Right lobe of liver (tissue), 4 donors: ENCODE measurements at regions not wholly inside any gene's neighbourhood (a gene's known extent, or its start where the extent isn't known, plus 50 kb on each side); places are given as distances from the start of the nearest gene placed in this dataset.

ENCODE experiments used
- CTCF ChIP-seq, 4 donors: fragments of 200-600 bp in 3 of 4; fragments of 450-650 bp in 1 of 4; IDR thresholded peaks; one replicate each; pipeline versions ENCODE4 v1.5.1 to v1.8.0; 2016 to 2022; ENCODE audit warnings: antibody characterized with exemption in 4 of 4, mild to moderate bottlenecking in 2 of 4
- POLR2A ChIP-seq: fragments of 450-650 bp; IDR thresholded peaks from one replicate; pipeline ENCODE4 v1.6.1; 2017; ENCODE audit warnings: antibody characterized with exemption, mild to moderate bottlenecking
- donor health status: DM: no; HTN: no; CAD: no.
- donor health status: DM: no; HTN: no; CAD: no.
- donor health status: DM: no; HTN: yes; CAD: no.

DNA sequence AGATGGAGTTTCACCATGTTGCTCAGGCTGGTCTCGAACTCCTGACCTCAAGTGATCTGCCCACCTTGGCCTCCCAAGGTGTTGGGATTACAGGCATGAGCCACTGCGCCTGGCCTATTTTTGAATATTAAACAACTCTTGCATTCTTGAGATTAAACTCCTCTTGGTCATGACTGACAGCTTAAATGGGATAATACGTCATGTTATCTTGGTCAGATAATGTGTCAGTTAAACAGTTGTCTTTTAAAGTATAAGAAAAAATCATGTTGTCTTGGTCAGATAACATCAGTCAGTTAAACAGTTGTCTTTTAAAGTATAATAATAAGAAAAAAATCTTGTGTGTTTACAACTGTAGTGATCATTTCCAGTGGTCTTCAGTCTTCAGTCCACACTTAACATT is 73.6 kb upstream of the SYPL1 start:
- no peak for TF ChIP-seq CTCF (IDR thresholded peaks at IDR 0.05)
- TF ChIP-seq POLR2A: no peak
